ENCODE measurements at regions not wholly inside any gene's neighbourhood (a gene's known extent, or its start where the extent isn't known, plus 50 kb on each side); places are given as distances from the start of the nearest gene placed in this dataset.

DNA sequence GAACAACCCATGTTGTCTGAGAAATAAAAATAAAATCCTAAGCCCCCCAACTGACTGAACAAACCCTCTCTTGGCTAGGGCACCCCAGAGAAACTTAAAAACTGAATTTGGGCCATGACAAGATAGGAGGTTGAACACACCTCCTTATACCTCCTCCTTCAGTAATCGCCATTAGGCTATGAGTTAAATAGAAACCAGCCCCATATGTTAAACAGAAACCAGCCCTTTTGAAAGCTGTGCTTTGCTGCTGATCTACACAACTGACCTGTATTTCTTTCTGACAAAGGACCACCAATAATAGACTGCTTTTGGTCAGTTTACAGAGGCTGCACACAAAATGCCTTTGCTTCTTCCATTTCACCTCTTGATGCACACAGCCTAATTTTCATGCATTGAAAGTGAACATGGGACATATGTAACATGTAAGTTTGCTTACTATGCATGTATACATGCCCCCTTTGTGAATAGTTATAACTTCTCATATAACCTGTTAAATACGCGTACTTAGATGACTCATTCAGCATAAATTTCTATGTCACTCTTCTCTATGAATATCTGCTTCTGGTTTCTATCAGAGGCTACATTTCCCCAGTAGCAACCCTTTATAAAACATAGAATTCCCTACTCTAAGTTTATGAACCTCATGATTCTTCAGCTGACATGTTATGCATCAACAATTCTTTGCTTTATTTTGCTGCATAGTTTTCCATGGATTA is 462.9 kb downstream of the COL12A1 start:
- no peak overlapping the region for H3K4me3 ChIP-seq
- no peaks in the 10 kb centered on the region for H3K27me3 ChIP-seq
- no peak overlapping the region for H3K27ac ChIP-seq
- in situ Hi-C loops (cut with MboI; ENCODE audit: low sequenced_read_pairs in 4 of 4), result no loop called here
- no peaks in the 10 kb centered on the region for H3K4me1 ChIP-seq
- no peak for DNase-seq
- TF ChIP-seq, protein P1, sequence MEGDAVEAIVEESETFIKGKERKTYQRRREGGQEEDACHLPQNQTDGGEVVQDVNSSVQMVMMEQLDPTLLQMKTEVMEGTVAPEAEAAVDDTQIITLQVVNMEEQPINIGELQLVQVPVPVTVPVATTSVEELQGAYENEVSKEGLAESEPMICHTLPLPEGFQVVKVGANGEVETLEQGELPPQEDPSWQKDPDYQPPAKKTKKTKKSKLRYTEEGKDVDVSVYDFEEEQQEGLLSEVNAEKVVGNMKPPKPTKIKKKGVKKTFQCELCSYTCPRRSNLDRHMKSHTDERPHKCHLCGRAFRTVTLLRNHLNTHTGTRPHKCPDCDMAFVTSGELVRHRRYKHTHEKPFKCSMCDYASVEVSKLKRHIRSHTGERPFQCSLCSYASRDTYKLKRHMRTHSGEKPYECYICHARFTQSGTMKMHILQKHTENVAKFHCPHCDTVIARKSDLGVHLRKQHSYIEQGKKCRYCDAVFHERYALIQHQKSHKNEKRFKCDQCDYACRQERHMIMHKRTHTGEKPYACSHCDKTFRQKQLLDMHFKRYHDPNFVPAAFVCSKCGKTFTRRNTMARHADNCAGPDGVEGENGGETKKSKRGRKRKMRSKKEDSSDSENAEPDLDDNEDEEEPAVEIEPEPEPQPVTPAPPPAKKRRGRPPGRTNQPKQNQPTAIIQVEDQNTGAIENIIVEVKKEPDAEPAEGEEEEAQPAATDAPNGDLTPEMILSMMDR (IDR thresholded peaks at IDR 0.05 in 4 of 5, conservative IDR thresholded peaks at IDR 0.05 in 1 of 5), result no peak
- TF ChIP-seq POLR2A (IDR thresholded peaks at IDR 0.05), result no peak
- intact Hi-C loops (cut with DNase I; ENCODE audit: low total_unique reads), result no loop called here
- no peak for ATAC-seq
- no peaks in the 10 kb centered on the region for H3K36me3 ChIP-seq
- H3K9me3 ChIP-seq, result no peaks in the 10 kb centered on the region

DNA sequence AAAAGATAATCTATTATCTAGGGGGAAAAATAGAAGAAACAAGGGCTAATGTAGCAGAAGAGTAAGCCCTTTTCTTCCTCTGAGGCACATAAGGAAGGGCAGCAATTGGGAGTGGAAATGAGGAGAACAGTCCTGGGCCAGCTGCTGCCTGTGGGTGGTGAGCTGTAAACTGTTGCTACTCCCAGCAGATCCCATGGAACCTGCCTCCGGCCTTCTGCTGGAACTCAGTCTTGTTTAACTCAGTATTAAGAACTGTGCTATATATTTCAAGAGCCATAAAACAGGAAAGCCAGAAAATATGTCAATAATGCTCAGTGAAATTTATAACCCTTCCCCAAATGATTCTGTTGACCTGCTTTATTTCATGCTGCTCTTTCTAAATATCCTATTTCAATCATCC is 464.2 kb downstream of the COL12A1 start:
- ATAC-seq, result no peak
- H3K27me3 ChIP-seq, result no peaks in the 10 kb centered on the region
- no peak overlapping the region for H3K27ac ChIP-seq
- in situ Hi-C loops (cut with MboI; ENCODE audit: low sequenced_read_pairs in 4 of 4), result no loop called here
- H3K9me3 ChIP-seq, result no peaks in the 10 kb centered on the region
- H3K4me3 ChIP-seq, result no peak overlapping the region
- no peak for TF ChIP-seq POLR2A (IDR thresholded peaks at IDR 0.05)
- TF ChIP-seq, protein P1 (IDR thresholded peaks at IDR 0.05 in 4 of 5, conservative IDR thresholded peaks at IDR 0.05 in 1 of 5), result no peak
- no peak for DNase-seq
- intact Hi-C loops (cut with DNase I; ENCODE audit: low total_unique reads), result no loop called here
- H3K4me1 ChIP-seq, result no peaks in the 10 kb centered on the region
- H3K36me3 ChIP-seq, result no peaks in the 10 kb centered on the region

- TF ChIP-seq, protein P1 (IDR thresholded peaks at IDR 0.05 in 4 of 5, conservative IDR thresholded peaks at IDR 0.05 in 1 of 5), result no peak
- TF ChIP-seq POLR2A (IDR thresholded peaks at IDR 0.05), result no peak
- intact Hi-C loops (cut with DNase I; ENCODE audit: low total_unique reads), result no loop called here
- Histone ChIP-seq H3K4me3 (no peak overlapping the region), H3K27me3 (no peaks in the 10 kb centered on the region), H3K4me1 (no peaks in the 10 kb centered on the region), H3K9me3 (no peaks in the 10 kb centered on the region), H3K27ac (peak overlapping the region in 3 of 4 donors; percentile 24 to 48 (median 37)), H3K36me3 (no peaks in the 10 kb centered on the region)
- DNase-seq (peak; percentile 4 to 27), ATAC-seq (peak; percentile 61 to 72)
- in situ Hi-C loops (cut with MboI; ENCODE audit: low sequenced_read_pairs in 4 of 4), result no loop called here
Measured at GRCh38 chr6:74735304-74735703, 470.5 kb downstream of the COL12A1 start.

DNA sequence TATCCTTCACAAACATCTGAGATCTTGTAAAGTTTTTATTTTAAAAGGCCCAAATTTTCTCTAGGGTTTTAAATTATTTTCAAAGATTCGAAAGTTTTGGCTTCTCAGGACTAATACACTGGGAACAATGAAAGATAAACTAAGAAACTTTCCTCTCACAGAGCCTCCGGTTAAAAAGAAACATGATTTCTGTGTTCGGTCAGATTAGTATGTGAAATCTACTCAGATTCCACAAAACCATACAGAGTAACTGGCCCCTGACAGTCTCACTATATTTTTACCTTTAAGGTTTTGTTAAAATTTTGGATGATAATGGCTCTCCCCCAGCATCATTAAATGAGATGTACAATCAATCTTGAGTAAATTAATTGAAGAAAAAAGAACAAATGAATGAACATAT is 471.0 kb downstream of the COL12A1 start:
- H3K4me1 ChIP-seq, result no peaks in the 10 kb centered on the region
- in situ Hi-C loops (cut with MboI; ENCODE audit: low sequenced_read_pairs in 4 of 4), result no loop called here
- intact Hi-C loops (cut with DNase I; ENCODE audit: low total_unique reads), result no loop called here
- peak overlapping the region; percentile 24 to 52 (median 42) for H3K27ac ChIP-seq
- TF ChIP-seq, protein P1 (IDR thresholded peaks at IDR 0.05 in 4 of 5, conservative IDR thresholded peaks at IDR 0.05 in 1 of 5), result no peak
- TF ChIP-seq POLR2A (IDR thresholded peaks at IDR 0.05), result no peak
- H3K9me3 ChIP-seq, result no peaks in the 10 kb centered on the region
- ATAC-seq, result no peak
- no peaks in the 10 kb centered on the region for H3K36me3 ChIP-seq
- no peak for DNase-seq
- H3K4me3 ChIP-seq, result no peak overlapping the region
- H3K27me3 ChIP-seq, result no peaks in the 10 kb centered on the region
